OCI-LY1 (cell line): ENCODE measurements at regions not wholly inside any gene's neighbourhood (a gene's known extent, or its start where the extent isn't known, plus 50 kb on each side); places are given as distances from the start of the nearest gene placed in this dataset.

ENCODE experiments used
- H2AFZ ChIP-seq: fragments of 200-600 bp; sonication (generic), shearing (Covaris generic); 2 replicates; pipeline ENCODE4 v1.6.0; 2014; ENCODE audit warnings: antibody characterized with exemption, mild to moderate bottlenecking, low read length
- H3F3A ChIP-seq: fragments of 200-600 bp; sonication (generic), shearing (Covaris generic); 2 replicates; pipeline ENCODE4 v1.6.0; 2014; ENCODE audit warnings: mild to moderate bottlenecking, antibody characterized with exemption, low read length, moderate library complexity; ENCODE audit not compliant: insufficient read depth
- H3K27ac ChIP-seq: fragments of 200-600 bp; sonication (generic); 2 replicates; pipeline ENCODE4 v1.5.1; 2014; ENCODE audit warnings: low read length, mixed run types, mild to moderate bottlenecking, low read depth; ENCODE audit not compliant: poor library complexity, severe bottlenecking
- H3K27me3 ChIP-seq: fragments of 200-600 bp; sonication (generic); 2 replicates; pipeline ENCODE4 v1.6.0; 2014; ENCODE audit warnings: antibody characterized with exemption, mild to moderate bottlenecking, low read length, moderate library complexity; ENCODE audit not compliant: insufficient read depth
- H3K36me3 ChIP-seq: fragments of 200-600 bp; sonication (generic); 2 replicates; pipeline ENCODE4 v1.6.1; 2014; ENCODE audit warnings: mild to moderate bottlenecking, antibody characterized with exemption, low read length, moderate library complexity, mixed read lengths; ENCODE audit not compliant: insufficient read depth
- H3K4me1 ChIP-seq: fragments of 200-600 bp; sonication (generic); 2 replicates; pipeline ENCODE4 v1.5.1; 2014; ENCODE audit warnings: mild to moderate bottlenecking, low read length, moderate library complexity; ENCODE audit not compliant: insufficient read depth, severe bottlenecking
- H3K4me2 ChIP-seq: fragments of 200-600 bp; sonication (generic), shearing (Covaris generic); 2 replicates; pipeline ENCODE4 v1.6.1; 2014; ENCODE audit warnings: low read length
- H3K4me3 ChIP-seq: fragments of 200-600 bp; sonication (generic); 2 replicates; pipeline ENCODE4 v1.5.1; 2014; ENCODE audit warnings: low read length, low read depth, mild to moderate bottlenecking, mixed read lengths; ENCODE audit not compliant: poor library complexity, severe bottlenecking
- H3K79me2 ChIP-seq: fragments of 200-600 bp; shearing (Covaris generic); 2 replicates; pipeline ENCODE4 v1.6.1; 2016; ENCODE audit warnings: mixed run types, low read length, mixed read lengths; ENCODE audit not compliant: insufficient read depth
- H3K9ac ChIP-seq: fragments of 200-600 bp; sonication (generic), shearing (Covaris generic); 2 replicates; pipeline ENCODE4 v1.6.1; 2014; ENCODE audit warnings: mild to moderate bottlenecking, low read length, mixed read lengths
- H3K9me2 ChIP-seq: fragments of 200-600 bp; sonication (generic), shearing (Covaris generic); 2 replicates; pipeline ENCODE4 v1.6.1; 2014; ENCODE audit warnings: low read depth, mild to moderate bottlenecking, low read length, mixed read lengths
- H3K9me3 ChIP-seq: fragments of 200-600 bp; shearing (Covaris generic); 2 replicates; pipeline ENCODE4 v1.6.1; 2014; ENCODE audit warnings: low read length, mixed read lengths
- H4K20me1 ChIP-seq: fragments of 200-600 bp; sonication (generic), shearing (Covaris generic); 2 replicates; pipeline ENCODE4 v1.6.0; 2016; ENCODE audit warnings: mild to moderate bottlenecking, low read length; ENCODE audit not compliant: insufficient read depth
- EZH2 ChIP-seq: fragments of 200-600 bp; sonication (generic), shearing (Covaris generic); IDR thresholded peaks from 2 replicates; pipeline ENCODE4 v1.8.0; 2017; ENCODE audit warnings: borderline replicate concordance, mixed run types, mild to moderate bottlenecking, antibody characterized with exemption, low read length, moderate library complexity, mixed read lengths
- TF ChIP-seq, protein P1 (sequence below): fragments of 200-600 bp; sonication (generic), shearing (Covaris generic); IDR thresholded peaks from 2 replicates; pipeline ENCODE4 v1.5.1; 2017; ENCODE audit warnings: mild to moderate bottlenecking, antibody characterized with exemption, low read length, moderate library complexity, mixed read lengths

DNA sequence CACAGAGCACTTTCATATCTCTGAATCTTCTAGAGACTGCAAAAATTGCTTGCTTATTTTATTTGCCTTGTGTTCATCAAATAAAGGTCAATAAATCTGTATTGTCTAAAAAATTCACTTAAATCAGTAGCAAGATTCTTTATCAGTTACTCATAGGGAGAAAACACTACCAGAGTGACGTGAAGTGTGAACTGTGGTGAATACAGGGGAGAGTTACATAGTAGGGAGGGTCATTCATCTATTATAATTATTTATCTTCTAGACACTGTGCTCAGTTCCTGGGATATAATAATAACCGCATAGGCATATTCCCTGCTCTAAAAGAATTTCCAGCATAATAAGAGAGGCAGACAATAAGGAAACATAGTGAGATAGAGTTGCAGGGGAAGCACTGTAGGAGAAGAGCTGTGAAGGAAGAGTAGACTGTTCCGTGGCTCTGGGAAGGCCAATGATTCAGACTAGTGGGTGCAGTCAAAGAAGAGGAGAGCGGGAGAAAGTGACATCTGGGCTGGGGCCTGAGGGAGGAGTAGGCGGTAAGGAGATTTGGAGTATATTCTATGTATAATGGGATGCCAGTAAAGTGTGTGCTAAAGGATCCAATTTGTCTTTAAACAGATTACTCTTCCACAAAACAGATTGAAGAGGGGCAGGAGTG is 84.0 kb upstream of the TDRD3 start:
- Histone ChIP-seq H3K9ac (no peak overlapping the region), H2AFZ (no peak overlapping the region)
- TF ChIP-seq, protein P1, sequence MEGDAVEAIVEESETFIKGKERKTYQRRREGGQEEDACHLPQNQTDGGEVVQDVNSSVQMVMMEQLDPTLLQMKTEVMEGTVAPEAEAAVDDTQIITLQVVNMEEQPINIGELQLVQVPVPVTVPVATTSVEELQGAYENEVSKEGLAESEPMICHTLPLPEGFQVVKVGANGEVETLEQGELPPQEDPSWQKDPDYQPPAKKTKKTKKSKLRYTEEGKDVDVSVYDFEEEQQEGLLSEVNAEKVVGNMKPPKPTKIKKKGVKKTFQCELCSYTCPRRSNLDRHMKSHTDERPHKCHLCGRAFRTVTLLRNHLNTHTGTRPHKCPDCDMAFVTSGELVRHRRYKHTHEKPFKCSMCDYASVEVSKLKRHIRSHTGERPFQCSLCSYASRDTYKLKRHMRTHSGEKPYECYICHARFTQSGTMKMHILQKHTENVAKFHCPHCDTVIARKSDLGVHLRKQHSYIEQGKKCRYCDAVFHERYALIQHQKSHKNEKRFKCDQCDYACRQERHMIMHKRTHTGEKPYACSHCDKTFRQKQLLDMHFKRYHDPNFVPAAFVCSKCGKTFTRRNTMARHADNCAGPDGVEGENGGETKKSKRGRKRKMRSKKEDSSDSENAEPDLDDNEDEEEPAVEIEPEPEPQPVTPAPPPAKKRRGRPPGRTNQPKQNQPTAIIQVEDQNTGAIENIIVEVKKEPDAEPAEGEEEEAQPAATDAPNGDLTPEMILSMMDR: no peak
- TF ChIP-seq EZH2: no peak

DNA sequence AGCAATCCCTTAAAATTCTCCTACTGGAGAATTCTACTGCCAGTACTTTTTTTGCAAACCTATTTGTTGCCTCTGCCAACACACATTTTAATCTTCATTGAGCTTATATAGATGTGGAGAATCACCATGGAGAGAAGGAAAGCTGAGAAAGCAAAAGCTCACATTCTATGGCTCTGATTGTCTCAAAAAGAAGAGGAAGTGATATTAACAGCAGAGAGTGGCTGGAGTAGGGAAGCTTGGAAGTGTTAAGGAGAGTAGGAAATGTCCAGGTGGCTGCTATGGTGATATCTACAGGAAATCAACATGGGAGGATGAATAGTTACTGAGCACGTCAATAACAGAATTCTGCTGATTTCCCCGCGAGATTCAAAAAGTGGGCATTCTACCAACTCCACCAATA is 78.8 kb upstream of the TDRD3 start:
- Histone ChIP-seq H2AFZ (no peak overlapping the region), H3F3A (no peaks in the 10 kb centered on the region), H3K36me3 (no peaks in the 10 kb centered on the region)

More for the DNA sequence above, 84.0 kb upstream of the TDRD3 start:
- H3K27ac ChIP-seq: no peak overlapping the region
- no peaks in the 10 kb centered on the region for H3F3A ChIP-seq
- H3K9me3 ChIP-seq: no peaks in the 10 kb centered on the region
- no peaks in the 10 kb centered on the region for H3K79me2 ChIP-seq
- H3K4me2 ChIP-seq: no peak overlapping the region
- H4K20me1 ChIP-seq: no peaks in the 10 kb centered on the region
- H3K4me1 ChIP-seq: no peaks in the 10 kb centered on the region
- H3K27me3 ChIP-seq: 0 out of 2 replicates have a peak, but pooled peaks cover 5% of the 10 kb centered on the region
- no peak overlapping the region for H3K4me3 ChIP-seq
- no peaks in the 10 kb centered on the region for H3K36me3 ChIP-seq
- no peaks in the 10 kb centered on the region for H3K9me2 ChIP-seq

DNA sequence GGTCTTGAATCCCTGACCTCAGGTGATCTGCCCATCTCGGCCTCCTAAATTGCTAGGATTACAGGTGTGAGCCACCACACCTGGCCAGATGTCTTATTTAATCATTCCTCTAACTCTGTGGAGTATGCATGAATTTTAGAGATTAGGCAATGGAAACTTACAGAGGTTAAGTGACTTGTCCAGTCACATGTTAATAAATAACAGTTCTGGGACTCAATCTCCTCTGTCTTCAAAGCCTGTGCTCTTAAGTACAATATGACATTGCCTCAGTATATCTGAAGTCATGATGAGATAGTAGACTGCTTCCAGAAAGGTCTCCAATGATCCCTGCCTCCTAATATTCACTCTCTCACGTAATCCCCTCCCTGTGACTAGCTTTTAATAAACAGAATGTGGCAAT is 72.9 kb upstream of the TDRD3 start:
- TF ChIP-seq, protein P1: no peak
- TF ChIP-seq EZH2: no peak
- H3K9me3 ChIP-seq: no peaks in the 10 kb centered on the region
- H3K4me1 ChIP-seq: no peaks in the 10 kb centered on the region
- no peak overlapping the region for H2AFZ ChIP-seq
- H3K36me3 ChIP-seq: no peaks in the 10 kb centered on the region
- H4K20me1 ChIP-seq: no peaks in the 10 kb centered on the region
- H3K4me2 ChIP-seq: no peak overlapping the region
- no peaks in the 10 kb centered on the region for H3K27me3 ChIP-seq
- no peak overlapping the region for H3K27ac ChIP-seq
- no peak overlapping the region for H3K4me3 ChIP-seq
- no peaks in the 10 kb centered on the region for H3F3A ChIP-seq
- no peak overlapping the region for H3K9ac ChIP-seq
- H3K79me2 ChIP-seq: no peaks in the 10 kb centered on the region
- no peaks in the 10 kb centered on the region for H3K9me2 ChIP-seq

More for the DNA sequence above, 78.8 kb upstream of the TDRD3 start:
- TF ChIP-seq, protein P1: no peak
- TF ChIP-seq EZH2: no peak
- no peaks in the 10 kb centered on the region for H3K9me2 ChIP-seq
- no peak overlapping the region for H3K4me3 ChIP-seq
- no peak overlapping the region for H3K9ac ChIP-seq
- H3K4me1 ChIP-seq: no peaks in the 10 kb centered on the region
- H3K4me2 ChIP-seq: no peak overlapping the region
- 0 out of 2 replicates have a peak, but pooled peaks cover under 1% of the 10 kb centered on the region for H3K27me3 ChIP-seq
- H4K20me1 ChIP-seq: no peaks in the 10 kb centered on the region
- H3K9me3 ChIP-seq: no peaks in the 10 kb centered on the region
- H3K27ac ChIP-seq: no peak overlapping the region
- H3K79me2 ChIP-seq: no peaks in the 10 kb centered on the region
